ENCODE measurements at regions not wholly inside any gene's neighbourhood (a gene's known extent, or its start where the extent isn't known, plus 50 kb on each side); places are given as distances from the start of the nearest gene placed in this dataset.

DNA sequence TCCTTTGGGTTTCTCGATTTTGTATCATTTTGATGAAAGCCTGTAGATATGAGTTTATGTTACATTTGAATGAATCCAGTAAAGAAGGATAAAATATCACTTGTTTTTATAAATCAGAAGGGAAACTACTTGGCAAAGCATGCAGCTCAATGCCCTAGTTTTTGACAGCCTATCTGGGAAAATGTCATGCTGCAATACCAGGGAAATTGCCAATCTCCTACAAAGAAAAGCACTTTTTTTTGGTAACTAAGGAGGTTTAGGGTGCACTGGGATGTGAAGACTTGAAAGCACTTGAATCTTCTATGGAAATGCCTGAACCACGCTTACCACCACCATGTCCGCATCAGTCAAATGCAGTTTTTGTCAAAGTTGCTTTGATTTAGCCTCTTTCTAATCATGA, 446.9 kb upstream of the LRRC7 start:
- H4K20me1 ChIP-seq (ENCODE audit: insufficient read depth): no peaks in the 10 kb centered on the region
- H2AFZ ChIP-seq: no peak overlapping the region
- H3K9me2 ChIP-seq (ENCODE audit: insufficient read depth): no peaks in the 10 kb centered on the region
- no peaks in the 10 kb centered on the region for H3K9me3 ChIP-seq (ENCODE audit: low read depth)
- no peaks in the 10 kb centered on the region for H3K27me3 ChIP-seq (replicated peaks; ENCODE audit: insufficient read depth)
- DNase-seq: no peak
- H3K36me3 ChIP-seq (ENCODE audit: low read depth): no peaks in the 10 kb centered on the region
- H3K4me3 ChIP-seq: no peak overlapping the region
- 44% methylated on average over 3 of the region's 3 CpGs for WGBS, 2 experiments (ENCODE audit: low coverage in 1 of 2, low lambda C conversion rate in 2 of 2, missing lambda C conversion rate in 2 of 2)
- H3K9ac ChIP-seq: no peak overlapping the region
- H3K27ac ChIP-seq: no peak overlapping the region
- no peaks in the 10 kb centered on the region for H3F3A ChIP-seq (ENCODE audit: insufficient read depth)
- no peaks in the 10 kb centered on the region for H3K4me1 ChIP-seq (ENCODE audit: insufficient read depth)
- in situ Hi-C loops (cut with MboI): no loop called here
- no peak overlapping the region for H3K4me2 ChIP-seq (ENCODE audit: unreplicated experiment)
- TF ChIP-seq EZH2 (IDR thresholded peaks at IDR 0.05; ENCODE audit: insufficient read depth, poor library complexity, severe bottlenecking) (no peak), EZH2phosphoT487 (IDR thresholded peaks at IDR 0.05; ENCODE audit: insufficient read depth, low read depth) (no peak)
- H3K79me2 ChIP-seq (ENCODE audit: insufficient read depth): no peaks in the 10 kb centered on the region

DNA sequence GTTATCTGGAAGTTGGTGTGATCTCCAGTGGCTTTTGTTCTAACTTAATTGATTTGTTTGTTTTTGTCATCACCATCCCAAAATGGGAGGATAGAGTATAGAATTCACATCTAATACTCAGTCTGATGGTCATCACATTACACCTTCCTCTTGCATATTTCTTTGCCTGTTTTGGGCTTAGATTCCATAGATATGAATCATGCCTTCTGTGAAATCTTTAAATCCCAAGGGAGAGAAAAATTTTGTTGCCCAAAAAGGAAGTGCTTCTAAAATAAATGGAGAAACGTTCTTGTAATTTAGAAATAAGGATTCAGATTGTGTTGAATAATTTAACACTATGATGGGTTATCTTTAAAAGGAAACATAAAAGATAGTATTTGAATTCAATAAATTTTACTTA, 446.0 kb upstream of the LRRC7 start:
- H3K9me3 ChIP-seq (ENCODE audit: low read depth): no peaks in the 10 kb centered on the region
- H3K9me2 ChIP-seq (ENCODE audit: insufficient read depth): no peaks in the 10 kb centered on the region
- H3K27me3 ChIP-seq (replicated peaks; ENCODE audit: insufficient read depth): no peaks in the 10 kb centered on the region
- H3K4me1 ChIP-seq (ENCODE audit: insufficient read depth): no peaks in the 10 kb centered on the region
- H4K20me1 ChIP-seq (ENCODE audit: insufficient read depth): no peaks in the 10 kb centered on the region
- H3K4me3 ChIP-seq: no peak overlapping the region
- 0% methylated on average over 1 of the region's 1 CpG for WGBS, 2 experiments (ENCODE audit: low coverage in 1 of 2, low lambda C conversion rate in 2 of 2, missing lambda C conversion rate in 2 of 2)
- TF ChIP-seq EZH2phosphoT487 (IDR thresholded peaks at IDR 0.05; ENCODE audit: insufficient read depth, low read depth) (no peak), EZH2 (IDR thresholded peaks at IDR 0.05; ENCODE audit: insufficient read depth, poor library complexity, severe bottlenecking) (no peak)
- H3K36me3 ChIP-seq (ENCODE audit: low read depth): no peaks in the 10 kb centered on the region
- H3K4me2 ChIP-seq (ENCODE audit: unreplicated experiment): no peak overlapping the region
- no peak overlapping the region for H3K9ac ChIP-seq
- H3K27ac ChIP-seq: no peak overlapping the region
- H3F3A ChIP-seq (ENCODE audit: insufficient read depth): no peaks in the 10 kb centered on the region
- in situ Hi-C loops (cut with MboI): no loop called here
- H2AFZ ChIP-seq: no peak overlapping the region
- H3K79me2 ChIP-seq (ENCODE audit: insufficient read depth): no peaks in the 10 kb centered on the region
- peak; percentile 25 for DNase-seq

DNA sequence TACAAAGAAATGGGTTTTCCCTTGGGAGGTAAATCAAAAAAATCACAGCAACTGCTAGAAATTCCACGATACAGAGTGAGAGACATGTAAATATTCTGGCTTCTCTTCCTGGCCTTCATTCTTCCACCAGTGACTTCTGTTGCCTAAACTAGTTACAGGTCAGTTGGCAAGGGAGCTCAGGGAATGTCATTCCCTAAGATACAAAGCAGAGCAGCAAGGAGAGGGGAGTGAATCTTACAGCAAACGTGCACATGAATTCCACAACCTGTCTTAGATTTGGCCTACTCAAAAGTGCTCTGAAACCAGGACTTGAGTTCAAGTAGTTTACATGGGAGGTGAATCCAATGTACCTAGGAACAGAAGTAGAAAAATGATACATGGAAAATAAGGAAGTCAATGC, 445.3 kb upstream of the LRRC7 start:
- 17 to 19% methylated on average over 2 of the region's 2 CpGs for WGBS, 2 experiments (ENCODE audit: low coverage in 1 of 2, low lambda C conversion rate in 2 of 2, missing lambda C conversion rate in 2 of 2)
- in situ Hi-C loops (cut with MboI): no loop called here
- no peaks in the 10 kb centered on the region for H3K27me3 ChIP-seq (replicated peaks; ENCODE audit: insufficient read depth)

DNA sequence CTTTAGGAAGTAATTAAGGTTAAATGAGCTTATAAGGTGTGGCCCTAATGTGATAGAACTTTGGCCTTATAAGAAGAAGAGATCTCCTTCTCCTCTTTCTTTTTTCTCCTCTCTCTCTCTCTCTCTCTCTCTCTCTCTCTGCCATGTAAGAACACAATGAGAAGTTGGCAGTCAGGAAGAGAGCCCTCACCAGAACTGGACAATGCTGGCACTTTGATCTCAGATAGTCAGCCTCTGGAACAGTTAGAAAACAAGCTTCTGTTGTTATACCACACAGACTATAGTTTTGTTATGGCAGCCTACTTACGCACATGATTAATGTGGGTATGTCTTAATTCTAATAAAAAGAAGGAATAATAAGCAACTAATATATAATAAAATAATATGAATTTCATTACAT, 444.2 kb upstream of the LRRC7 start:
- WGBS, 2 experiments (ENCODE audit: low coverage in 1 of 2, low lambda C conversion rate in 2 of 2, missing lambda C conversion rate in 2 of 2): 78 to 81% methylated on average over 1 of the region's 1 CpG
- no peaks in the 10 kb centered on the region for H4K20me1 ChIP-seq (ENCODE audit: insufficient read depth)
- H3K9ac ChIP-seq: no peak overlapping the region
- no peak overlapping the region for H2AFZ ChIP-seq
- no peaks in the 10 kb centered on the region for H3K9me2 ChIP-seq (ENCODE audit: insufficient read depth)
- H3K36me3 ChIP-seq (ENCODE audit: low read depth): no peaks in the 10 kb centered on the region
- H3K27me3 ChIP-seq (replicated peaks; ENCODE audit: insufficient read depth): no peaks in the 10 kb centered on the region
- H3K4me2 ChIP-seq (ENCODE audit: unreplicated experiment): no peak overlapping the region
- no peaks in the 10 kb centered on the region for H3F3A ChIP-seq (ENCODE audit: insufficient read depth)
- H3K9me3 ChIP-seq (ENCODE audit: low read depth): no peaks in the 10 kb centered on the region
- H3K4me1 ChIP-seq (ENCODE audit: insufficient read depth): no peaks in the 10 kb centered on the region
- H3K79me2 ChIP-seq (ENCODE audit: insufficient read depth): no peaks in the 10 kb centered on the region
- H3K4me3 ChIP-seq: no peak overlapping the region
- TF ChIP-seq EZH2 (IDR thresholded peaks at IDR 0.05; ENCODE audit: insufficient read depth, poor library complexity, severe bottlenecking) (no peak), EZH2phosphoT487 (IDR thresholded peaks at IDR 0.05; ENCODE audit: insufficient read depth, low read depth) (no peak)
- in situ Hi-C loops (cut with MboI): no loop called here
- no peak for DNase-seq
- no peak overlapping the region for H3K27ac ChIP-seq

More for the DNA sequence above, 445.3 kb upstream of the LRRC7 start:
- Histone ChIP-seq H3K9me2 (ENCODE audit: insufficient read depth) (no peaks in the 10 kb centered on the region), H4K20me1 (ENCODE audit: insufficient read depth) (no peaks in the 10 kb centered on the region), H2AFZ (no peak overlapping the region), H3K4me1 (ENCODE audit: insufficient read depth) (no peaks in the 10 kb centered on the region), H3K36me3 (ENCODE audit: low read depth) (no peaks in the 10 kb centered on the region), H3K9ac (no peak overlapping the region), H3K9me3 (ENCODE audit: low read depth) (no peaks in the 10 kb centered on the region), H3K27ac (no peak overlapping the region), H3F3A (ENCODE audit: insufficient read depth) (no peaks in the 10 kb centered on the region), H3K4me3 (no peak overlapping the region), H3K79me2 (ENCODE audit: insufficient read depth) (no peaks in the 10 kb centered on the region), H3K4me2 (ENCODE audit: unreplicated experiment) (no peak overlapping the region)
- no peak for DNase-seq
- TF ChIP-seq EZH2phosphoT487 (IDR thresholded peaks at IDR 0.05; ENCODE audit: insufficient read depth, low read depth) (no peak), EZH2 (IDR thresholded peaks at IDR 0.05; ENCODE audit: insufficient read depth, poor library complexity, severe bottlenecking) (no peak)

DNA sequence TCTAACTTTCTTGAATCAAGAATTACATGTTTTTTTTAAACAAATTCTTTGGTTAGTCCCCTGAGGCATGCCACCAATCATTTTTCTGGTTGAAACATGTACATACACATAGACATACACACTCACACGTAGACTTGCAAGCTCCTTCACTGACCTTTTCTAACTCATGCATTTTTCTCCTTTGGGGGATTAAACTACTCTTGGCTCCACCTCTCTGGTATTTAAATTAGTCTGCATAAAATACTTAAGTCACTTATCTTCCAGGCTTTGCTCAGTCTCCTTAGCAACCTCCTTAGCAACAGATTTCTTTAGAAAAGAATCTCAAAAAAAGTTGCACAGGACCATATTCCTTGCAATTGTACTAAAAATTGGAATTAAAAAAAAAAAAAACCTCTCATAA, 440.9 kb upstream of the LRRC7 start:
- in situ Hi-C loops (cut with MboI): no loop called here
- Histone ChIP-seq H2AFZ (no peak overlapping the region), H3K79me2 (ENCODE audit: insufficient read depth) (no peaks in the 10 kb centered on the region), H3K27ac (no peak overlapping the region), H3K4me2 (ENCODE audit: unreplicated experiment) (no peak overlapping the region), H3K36me3 (ENCODE audit: low read depth) (no peaks in the 10 kb centered on the region), H3K27me3 (replicated peaks; ENCODE audit: insufficient read depth) (no peaks in the 10 kb centered on the region), H3K4me1 (ENCODE audit: insufficient read depth) (no peaks in the 10 kb centered on the region), H3K9ac (no peak overlapping the region), H3K9me2 (ENCODE audit: insufficient read depth) (no peaks in the 10 kb centered on the region), H3K9me3 (ENCODE audit: low read depth) (no peaks in the 10 kb centered on the region), H3K4me3 (no peak overlapping the region), H4K20me1 (ENCODE audit: insufficient read depth) (no peaks in the 10 kb centered on the region), H3F3A (ENCODE audit: insufficient read depth) (no peaks in the 10 kb centered on the region)
- DNase-seq: no peak
- WGBS, 2 experiments (ENCODE audit: low coverage in 1 of 2, low lambda C conversion rate in 2 of 2, missing lambda C conversion rate in 2 of 2): 8 to 15% methylated on average over 1 of the region's 1 CpG
- TF ChIP-seq EZH2 (IDR thresholded peaks at IDR 0.05; ENCODE audit: insufficient read depth, poor library complexity, severe bottlenecking): no peak

All from GM23248 (cell line).